ENCODE measurements at regions not wholly inside any gene's neighbourhood (a gene's known extent, or its start where the extent isn't known, plus 50 kb on each side); places are given as distances from the start of the nearest gene placed in this dataset.

- no peak for TF ChIP-seq ZSCAN5A (tag by site-specific recombination; IDR thresholded peaks at IDR 0.05)
- TF ChIP-seq ZNF658 (tag by site-specific recombination; IDR thresholded peaks at IDR 0.05) = no peak
- TF ChIP-seq ZNF560 (tag by site-specific recombination; IDR thresholded peaks at IDR 0.05; ENCODE audit: borderline replicate concordance) = no peak
- TF ChIP-seq ZNF571 (tag by site-specific recombination; IDR thresholded peaks at IDR 0.05) = no peak
- TF ChIP-seq ZEB2 (tag by site-specific recombination; IDR thresholded peaks at IDR 0.05) = no peak
- TF ChIP-seq ZNF280D (tag by site-specific recombination; IDR thresholded peaks at IDR 0.05) = no peak
- no peak for TF ChIP-seq ZNF555 (tag by site-specific recombination; conservative IDR thresholded peaks at IDR 0.05)
- no peak for TF ChIP-seq ZNF518A (tag by site-specific recombination; conservative IDR thresholded peaks at IDR 0.05; ENCODE audit: low read depth)
- TF ChIP-seq ZSCAN23 (tag by site-specific recombination; IDR thresholded peaks at IDR 0.05) = no peak
- TF ChIP-seq ZNF138 (tag by site-specific recombination; IDR thresholded peaks at IDR 0.05; ENCODE audit: borderline replicate concordance) = no peak
- TF ChIP-seq OVOL3 (tag by site-specific recombination; IDR thresholded peaks at IDR 0.05) = no peak
These were observed 50.4 kb upstream of the CYRIA start (continued) for GRCh38 chr2:16716024-16716423.
